ENCODE measurements at regions not wholly inside any gene's neighbourhood (a gene's known extent, or its start where the extent isn't known, plus 50 kb on each side); places are given as distances from the start of the nearest gene placed in this dataset.

- TF ChIP-seq CTCF (conservative IDR thresholded peaks at IDR 0.05; ENCODE audit: low read depth, low read length) (no peak), EZH2 (IDR thresholded peaks at IDR 0.05; ENCODE audit: low read length, unreplicated experiment) (no peak), EZH2phosphoT487 (IDR thresholded peaks at IDR 0.05; ENCODE audit: borderline replicate concordance, low read length) (no peak)
These were observed 86.2 kb upstream of the LINC01488 start for GRCh38 chr11:69395287-69395686.
